ENCODE measurements at regions not wholly inside any gene's neighbourhood (a gene's known extent, or its start where the extent isn't known, plus 50 kb on each side); places are given as distances from the start of the nearest gene placed in this dataset.
"Not testable (repeated sequence)": the region's sequence is repeated elsewhere in the genome, so short reads cannot be mapped to it uniquely, and the experiment has no call there.

DNA sequence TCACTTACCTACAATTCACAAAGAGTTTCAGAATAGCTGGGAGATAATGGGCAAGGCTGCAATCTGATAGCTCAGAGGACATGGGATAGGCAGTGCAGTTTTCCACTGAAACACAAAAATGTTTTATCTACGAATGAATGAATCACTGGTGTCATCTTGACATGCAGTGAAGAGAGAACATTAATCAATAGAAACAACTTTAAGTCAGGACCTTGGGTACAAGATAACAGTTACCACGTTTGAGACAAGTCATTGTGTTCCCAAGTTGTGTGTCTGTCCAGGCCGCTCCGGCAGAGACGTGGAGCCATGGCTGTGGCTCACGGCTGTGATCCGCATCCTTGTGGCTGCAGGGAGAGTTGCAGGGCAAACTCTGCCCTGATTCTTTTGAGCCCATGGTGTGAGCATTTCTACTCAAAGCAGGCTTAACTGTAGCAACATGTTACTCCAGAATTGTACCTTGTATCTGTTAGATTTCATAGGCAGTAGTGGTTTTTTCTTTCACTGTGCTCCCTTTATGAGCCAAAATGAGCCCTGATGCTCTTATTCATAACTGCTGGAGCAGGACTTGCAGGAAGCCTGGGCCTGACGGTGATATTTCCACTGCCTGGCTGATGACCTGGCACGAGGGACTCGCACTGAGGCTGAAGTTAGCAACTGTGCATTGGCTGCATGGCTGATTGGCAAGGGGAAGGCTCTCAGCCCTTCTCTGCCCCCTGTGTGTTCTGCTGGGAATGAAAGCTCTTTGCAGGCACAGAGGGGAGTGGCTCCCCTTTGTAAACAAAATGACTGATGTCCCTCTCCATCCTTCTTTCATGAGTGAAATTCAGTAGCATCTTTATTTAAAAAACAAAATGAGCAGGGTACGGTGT, 465.2 kb downstream of the AJAP1 start:
- no peak overlapping the region for H3K4me2 ChIP-seq (replicated peaks; ENCODE audit: low read depth, low read length, poor library complexity, severe bottlenecking)
- H3K4me1 ChIP-seq (ENCODE audit: control insufficient read depth in 2 of 2, insufficient read depth in 2 of 2, low read length in 2 of 2), result no peaks in the 10 kb centered on the region
- ChIA-PET CTCF (no interaction called here), POLR2A (no interaction called here)
- no peaks in the 10 kb centered on the region for H3K27me3 ChIP-seq (replicated peaks in 1 of 4; ENCODE audit: control extremely low read depth in 1 of 4, control insufficient read depth in 3 of 4, insufficient read depth in 4 of 4, low read length in 3 of 4)
- peaks cover 0 to 5% (median 0%) of the 10 kb centered on the region in 3 donors for H3K9me3 ChIP-seq (ENCODE audit: control extremely low read depth in 1 of 3, control insufficient read depth in 2 of 3, insufficient read depth in 1 of 3, low read length in 2 of 3)
- no peaks in the 10 kb centered on the region for H3K79me2 ChIP-seq (ENCODE audit: control insufficient read depth, insufficient read depth, low read length)
- TF ChIP-seq, protein P1, sequence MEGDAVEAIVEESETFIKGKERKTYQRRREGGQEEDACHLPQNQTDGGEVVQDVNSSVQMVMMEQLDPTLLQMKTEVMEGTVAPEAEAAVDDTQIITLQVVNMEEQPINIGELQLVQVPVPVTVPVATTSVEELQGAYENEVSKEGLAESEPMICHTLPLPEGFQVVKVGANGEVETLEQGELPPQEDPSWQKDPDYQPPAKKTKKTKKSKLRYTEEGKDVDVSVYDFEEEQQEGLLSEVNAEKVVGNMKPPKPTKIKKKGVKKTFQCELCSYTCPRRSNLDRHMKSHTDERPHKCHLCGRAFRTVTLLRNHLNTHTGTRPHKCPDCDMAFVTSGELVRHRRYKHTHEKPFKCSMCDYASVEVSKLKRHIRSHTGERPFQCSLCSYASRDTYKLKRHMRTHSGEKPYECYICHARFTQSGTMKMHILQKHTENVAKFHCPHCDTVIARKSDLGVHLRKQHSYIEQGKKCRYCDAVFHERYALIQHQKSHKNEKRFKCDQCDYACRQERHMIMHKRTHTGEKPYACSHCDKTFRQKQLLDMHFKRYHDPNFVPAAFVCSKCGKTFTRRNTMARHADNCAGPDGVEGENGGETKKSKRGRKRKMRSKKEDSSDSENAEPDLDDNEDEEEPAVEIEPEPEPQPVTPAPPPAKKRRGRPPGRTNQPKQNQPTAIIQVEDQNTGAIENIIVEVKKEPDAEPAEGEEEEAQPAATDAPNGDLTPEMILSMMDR (IDR thresholded peaks at IDR 0.05), result no peak
- TF ChIP-seq EZH2 (IDR thresholded peaks at IDR 0.05; ENCODE audit: borderline replicate concordance, insufficient read depth, low read depth, low read length, poor library complexity, severe bottlenecking), result no peak
- H3K4me3 Mint-ChIP-seq, result no peak overlapping the region
- 86% methylated on average over 10 of the region's 11 CpGs for WGBS (ENCODE audit: insufficient coverage)
- H3K36me3 ChIP-seq (replicated peaks in 1 of 2; ENCODE audit: control extremely low read depth in 1 of 2, control insufficient read depth in 1 of 2, extremely low read depth in 1 of 2, insufficient read depth in 2 of 2, low read length in 1 of 2), result no peaks in the 10 kb centered on the region
- H3K27ac Mint-ChIP-seq, result no peak overlapping the region
- H2AFZ ChIP-seq (ENCODE audit: insufficient read depth, low read depth, low read length, poor library complexity, severe bottlenecking), result no peak overlapping the region
- ATAC-seq (ENCODE audit: low read depth) (no peak), DNase-seq (no peak)
- H3K4me3 ChIP-seq (ENCODE audit: control extremely low read depth in 1 of 5, extremely low read depth in 1 of 5, insufficient read depth in 1 of 5, low read depth in 2 of 5, low read length in 4 of 5), result no peak overlapping the region
- peaks cover 3% of the 10 kb centered on the region for H3K27me3 Mint-ChIP-seq
- no peak overlapping the region for H3K9ac ChIP-seq (ENCODE audit: low read length)
- no peak overlapping the region for H3K27ac ChIP-seq (ENCODE audit: low read length in 2 of 2)
- intact Hi-C loops (cut with micrococcal nuclease), result no loop called here
- H3K4me1 Mint-ChIP-seq, result no peaks in the 10 kb centered on the region
- no peaks in the 10 kb centered on the region for H4K20me1 ChIP-seq (ENCODE audit: control insufficient read depth, insufficient read depth, low read length, poor library complexity, severe bottlenecking)
- H3K9me3 Mint-ChIP-seq (ENCODE audit: insufficient read depth), result no peaks in the 10 kb centered on the region

DNA sequence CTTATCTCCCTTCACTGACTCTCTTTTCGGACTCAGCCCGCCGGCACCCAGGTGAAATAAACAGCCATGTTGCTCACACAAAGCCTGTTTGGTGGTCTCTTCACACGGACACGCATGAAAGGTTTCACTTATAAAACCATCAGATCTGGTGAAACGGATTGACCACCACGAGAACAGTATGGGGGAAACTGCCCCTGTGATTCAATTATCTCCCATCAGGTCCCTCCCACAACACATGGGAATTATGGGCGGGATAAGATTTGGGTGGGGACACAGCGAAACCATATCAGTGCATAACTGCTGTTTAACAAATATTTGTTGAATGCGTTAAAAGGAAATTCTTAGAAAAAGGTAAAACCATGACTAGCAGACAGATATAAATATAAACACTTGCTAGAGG, 464.4 kb downstream of the AJAP1 start:
- H3K4me2 ChIP-seq (replicated peaks; ENCODE audit: low read depth, low read length, poor library complexity, severe bottlenecking); DNase-seq; H4K20me1 ChIP-seq (ENCODE audit: control insufficient read depth, insufficient read depth, low read length, poor library complexity, severe bottlenecking); H3K79me2 ChIP-seq (ENCODE audit: control insufficient read depth, insufficient read depth, low read length); ATAC-seq (ENCODE audit: low read depth); H3K9me3 Mint-ChIP-seq (ENCODE audit: insufficient read depth); H3K27ac ChIP-seq (ENCODE audit: low read length in 2 of 2); H3K27ac Mint-ChIP-seq; H3K4me1 ChIP-seq (ENCODE audit: control insufficient read depth in 2 of 2, insufficient read depth in 2 of 2, low read length in 2 of 2); CTCF ChIA-PET; POLR2A ChIA-PET; H3K9ac ChIP-seq (ENCODE audit: low read length); H3K4me3 Mint-ChIP-seq; intact Hi-C loops (cut with micrococcal nuclease); H3K27me3 ChIP-seq (replicated peaks in 1 of 4; ENCODE audit: control extremely low read depth in 1 of 4, control insufficient read depth in 3 of 4, insufficient read depth in 4 of 4, low read length in 3 of 4); H3K9me3 ChIP-seq (ENCODE audit: control extremely low read depth in 1 of 3, control insufficient read depth in 2 of 3, insufficient read depth in 1 of 3, low read length in 2 of 3); H3K36me3 ChIP-seq (replicated peaks in 1 of 2; ENCODE audit: control extremely low read depth in 1 of 2, control insufficient read depth in 1 of 2, extremely low read depth in 1 of 2, insufficient read depth in 2 of 2, low read length in 1 of 2); H3K4me1 Mint-ChIP-seq; H2AFZ ChIP-seq (ENCODE audit: insufficient read depth, low read depth, low read length, poor library complexity, severe bottlenecking); H3K27me3 Mint-ChIP-seq; H3K4me3 ChIP-seq (ENCODE audit: control extremely low read depth in 1 of 5, extremely low read depth in 1 of 5, insufficient read depth in 1 of 5, low read depth in 2 of 5, low read length in 4 of 5): not testable (repeated sequence)
- WGBS (ENCODE audit: insufficient coverage), result 96% methylated on average over 5 of the region's 10 CpGs

DNA sequence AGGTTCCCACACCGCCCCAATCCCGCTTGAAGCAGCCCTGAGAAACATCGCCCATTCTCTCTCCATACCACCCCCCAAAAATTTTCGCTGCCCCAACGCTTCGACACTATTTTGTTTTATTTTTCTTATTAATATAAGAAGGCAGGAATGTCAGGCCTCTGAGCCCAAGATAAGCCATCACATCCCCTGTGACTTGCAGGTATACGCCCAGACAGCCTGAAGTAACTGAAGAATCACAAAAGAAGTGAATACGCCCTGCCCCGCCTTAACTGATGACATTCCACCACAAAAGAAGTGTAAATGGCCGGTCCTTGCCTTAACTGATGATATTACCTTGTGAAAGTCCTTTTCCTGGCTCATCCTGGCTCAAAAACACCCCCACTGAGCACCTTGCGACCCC, 463.9 kb downstream of the AJAP1 start:
- H3K36me3 ChIP-seq (replicated peaks in 1 of 2; ENCODE audit: control extremely low read depth in 1 of 2, control insufficient read depth in 1 of 2, extremely low read depth in 1 of 2, insufficient read depth in 2 of 2, low read length in 1 of 2); H3K4me3 Mint-ChIP-seq; H3K4me2 ChIP-seq (replicated peaks; ENCODE audit: low read depth, low read length, poor library complexity, severe bottlenecking); H3K4me1 ChIP-seq (ENCODE audit: control insufficient read depth in 2 of 2, insufficient read depth in 2 of 2, low read length in 2 of 2); H3K27ac Mint-ChIP-seq; POLR2A ChIA-PET; H3K4me3 ChIP-seq (ENCODE audit: control extremely low read depth in 1 of 5, extremely low read depth in 1 of 5, insufficient read depth in 1 of 5, low read depth in 2 of 5, low read length in 4 of 5); H3K9me3 ChIP-seq (ENCODE audit: control extremely low read depth in 1 of 3, control insufficient read depth in 2 of 3, insufficient read depth in 1 of 3, low read length in 2 of 3); H3K27ac ChIP-seq (ENCODE audit: low read length in 2 of 2); DNase-seq; H2AFZ ChIP-seq (ENCODE audit: insufficient read depth, low read depth, low read length, poor library complexity, severe bottlenecking); ATAC-seq (ENCODE audit: low read depth); intact Hi-C loops (cut with micrococcal nuclease); H4K20me1 ChIP-seq (ENCODE audit: control insufficient read depth, insufficient read depth, low read length, poor library complexity, severe bottlenecking); H3K27me3 ChIP-seq (replicated peaks in 1 of 4; ENCODE audit: control extremely low read depth in 1 of 4, control insufficient read depth in 3 of 4, insufficient read depth in 4 of 4, low read length in 3 of 4); H3K4me1 Mint-ChIP-seq; H3K9me3 Mint-ChIP-seq (ENCODE audit: insufficient read depth); H3K27me3 Mint-ChIP-seq; H3K9ac ChIP-seq (ENCODE audit: low read length); H3K79me2 ChIP-seq (ENCODE audit: control insufficient read depth, insufficient read depth, low read length); CTCF ChIA-PET: not testable (repeated sequence)
- WGBS (ENCODE audit: insufficient coverage), result no CpG with 5 or more reads among the region's 11 CpGs
